Neuronal stem cell (in vitro differentiated cells): ENCODE measurements at regions not wholly inside any gene's neighbourhood (a gene's known extent, or its start where the extent isn't known, plus 50 kb on each side); places are given as distances from the start of the nearest gene placed in this dataset.

Source experiments
- DNase-seq: peaks from one replicate; pipeline ENCODE4 v3.0.0-alpha.2; 2013; ENCODE audit warnings: low spot score
- H2AFZ ChIP-seq: one replicate; pipeline ENCODE4 v1.6.1; 2013; ENCODE audit warnings: mild to moderate bottlenecking, low read length, inconsistent platforms
- H2AK5ac ChIP-seq: 2 replicates; pipeline ENCODE4 v1.6.1; 2013; ENCODE audit warnings: low read depth, mild to moderate bottlenecking, inconsistent platforms, low read length, moderate library complexity, mixed read lengths
- H2BK120ac ChIP-seq: 2 replicates; pipeline ENCODE4 v1.6.1; 2013; ENCODE audit warnings: low read depth, mild to moderate bottlenecking, inconsistent platforms, low read length, moderate library complexity, mixed read lengths
- H2BK12ac ChIP-seq: one replicate; pipeline ENCODE4 v1.6.1; 2013; ENCODE audit warnings: low read length, inconsistent platforms
- H2BK15ac ChIP-seq: 2 replicates; pipeline ENCODE4 v1.6.1; 2013; ENCODE audit warnings: mild to moderate bottlenecking, low read length, inconsistent platforms, mixed read lengths
- H2BK5ac ChIP-seq: one replicate; pipeline ENCODE4 v1.6.1; 2013; ENCODE audit warnings: inconsistent platforms, mild to moderate bottlenecking, low read length, moderate library complexity
- H3K14ac ChIP-seq: one replicate; pipeline ENCODE4 v1.6.1; 2013; ENCODE audit warnings: low read length, inconsistent platforms
- H3K18ac ChIP-seq: 2 replicates; pipeline ENCODE4 v1.6.1; 2013; ENCODE audit warnings: low read length, inconsistent platforms
- H3K23ac ChIP-seq: 2 replicates; pipeline ENCODE4 v1.6.1; 2013; ENCODE audit warnings: low read depth, mild to moderate bottlenecking, mixed read lengths, low read length, inconsistent platforms; ENCODE audit not compliant: poor library complexity
- H3K27ac ChIP-seq: replicated peaks from 3 replicates; pipeline ENCODE4 v1.5.1; 2013; ENCODE audit warnings: low read length, inconsistent platforms
- H3K27me3 ChIP-seq, 3 experiments: 2 replicates each; pipeline ENCODE4 v1.6.1; 2013; ENCODE audit warnings: low read length in 3 of 3, mild to moderate bottlenecking in 2 of 3, inconsistent platforms in 1 of 3, low read depth in 1 of 3, mixed read lengths in 1 of 3, moderate library complexity in 1 of 3; ENCODE audit not compliant: control insufficient read depth in 3 of 3, insufficient read depth in 3 of 3
- H3K36me3 ChIP-seq, 2 donors: replicated peaks in 1 of 2; 2 replicates each; pipeline ENCODE4 v1.6.1; 2013; ENCODE audit warnings: low read length in 2 of 2; ENCODE audit not compliant: control insufficient read depth in 2 of 2, insufficient read depth in 2 of 2
- H3K4ac ChIP-seq: 2 replicates; pipeline ENCODE4 v1.6.1; 2013; ENCODE audit warnings: inconsistent platforms, mild to moderate bottlenecking, low read length, moderate library complexity
- H3K4me1 ChIP-seq, 2 donors: 1 replicate in 1 of 2; 2 replicates in 1 of 2; pipeline ENCODE4 v1.6.1; 2013; ENCODE audit warnings: low read length in 2 of 2, low read depth in 1 of 2; ENCODE audit not compliant: control insufficient read depth in 2 of 2, insufficient read depth in 1 of 2
- H3K4me2 ChIP-seq: one replicate; pipeline ENCODE4 v1.6.1; 2013; ENCODE audit warnings: mild to moderate bottlenecking, low read length, inconsistent platforms; ENCODE audit not compliant: insufficient read depth, poor library complexity, severe bottlenecking
- H3K4me3 ChIP-seq, 2 donors: 2 replicates each; pipeline ENCODE4 v1.5.1; 2013; ENCODE audit warnings: low read length in 2 of 2, mild to moderate bottlenecking in 2 of 2, inconsistent platforms in 1 of 2, moderate library complexity in 1 of 2
- H3K79me1 ChIP-seq: one replicate; pipeline ENCODE4 v1.6.1; 2013; ENCODE audit warnings: low read depth, mild to moderate bottlenecking, inconsistent platforms, low read length, moderate library complexity
- H3K9ac ChIP-seq: one replicate; pipeline ENCODE4 v1.6.1; 2013; ENCODE audit warnings: mild to moderate bottlenecking, low read depth, low read length, inconsistent platforms; ENCODE audit not compliant: poor library complexity
- H3K9me3 ChIP-seq, 2 donors: replicated peaks in 1 of 2; 2 replicates each; pipeline versions ENCODE3 to v1.6.1; 2013; ENCODE audit warnings: low read length in 2 of 2, mild to moderate bottlenecking in 2 of 2, inconsistent platforms in 1 of 2, low read depth in 1 of 2, mixed read lengths in 1 of 2, moderate library complexity in 1 of 2; ENCODE audit not compliant: control insufficient read depth in 2 of 2, insufficient read depth in 1 of 2
- H4K8ac ChIP-seq: one replicate; pipeline ENCODE4 v1.6.1; 2013; ENCODE audit warnings: low read depth, mild to moderate bottlenecking, inconsistent platforms, low read length, moderate library complexity
- H4K91ac ChIP-seq: one replicate; pipeline ENCODE4 v1.6.1; 2013; ENCODE audit warnings: low read length, low read depth, mild to moderate bottlenecking, inconsistent platforms; ENCODE audit not compliant: poor library complexity
- WGBS, 2 donors: extraction: QIAGEN DNeasy Blood & Tissue Kit; methylation state at CpG; one replicate each; pipeline ENCODE4 v1.1.7; 2013; ENCODE audit warnings: missing lambda C conversion rate in 2 of 2, mixed read lengths in 1 of 2; ENCODE audit not compliant: insufficient read length in 2 of 2, insufficient replicate concordance in 1 of 2; ENCODE audit errors: extremely low coverage in 2 of 2; 5-methylcytosine and 5-hydroxymethylcytosine counted together

DNA sequence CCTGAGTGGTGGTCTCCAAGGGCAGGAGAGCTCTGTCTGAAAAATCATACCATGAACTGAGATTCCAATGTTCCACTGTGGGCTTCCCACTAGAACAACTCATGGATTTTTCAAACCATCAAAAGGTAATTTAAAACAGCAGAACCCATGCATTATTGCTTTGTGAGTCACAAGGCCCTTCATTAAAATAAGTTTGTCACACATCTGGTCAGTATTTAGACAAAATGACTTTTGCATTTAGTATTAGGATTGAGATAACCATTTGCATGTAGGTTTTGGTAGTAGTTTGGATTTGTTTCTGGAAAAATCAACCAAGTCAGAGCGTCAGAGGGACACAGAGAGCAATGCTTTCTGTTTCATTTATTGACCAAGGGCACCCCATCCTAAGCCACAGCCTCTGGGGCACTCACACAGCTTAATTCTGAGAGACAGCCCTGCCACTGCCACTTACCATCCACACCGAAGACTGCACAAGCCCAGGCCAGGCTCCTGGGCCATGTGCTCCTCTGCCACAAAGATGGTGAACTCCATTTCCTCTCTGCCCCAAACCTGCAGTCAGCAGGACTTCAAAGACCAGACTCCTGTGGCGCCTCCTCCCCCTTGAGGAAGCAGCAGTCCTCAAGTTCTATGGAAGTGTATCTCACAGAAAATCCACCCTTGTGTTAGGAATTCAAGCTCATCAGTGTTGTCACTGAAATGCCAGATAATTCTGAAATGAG, 132.6 kb upstream of the DUSP10 start:
- Histone ChIP-seq H3K27ac (no peak overlapping the region), H3K9ac (no peak overlapping the region)
- no CpG with 5 or more reads among the region's 3 CpGs for WGBS, 2 donors

DNA sequence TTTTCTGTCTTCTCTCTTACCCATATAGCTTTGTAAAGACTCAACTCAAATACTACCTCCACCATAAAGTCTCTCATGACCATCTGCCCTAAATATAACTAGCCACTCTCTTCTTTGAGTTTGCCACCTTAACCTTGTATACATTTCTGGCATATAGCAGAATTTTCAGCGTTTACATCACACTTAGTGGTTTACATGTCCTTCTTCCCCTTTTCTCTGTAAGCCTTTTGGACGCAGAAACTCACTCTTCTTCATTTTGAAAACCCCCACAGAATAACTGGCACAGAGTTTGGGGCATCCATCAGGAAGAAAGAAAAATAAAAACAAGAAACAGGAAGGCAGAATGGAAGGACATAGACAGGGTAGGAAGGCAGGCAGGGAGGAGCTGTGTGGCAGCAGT, 131.8 kb upstream of the DUSP10 start:
- H3K27ac ChIP-seq = no peak overlapping the region
- H3K27me3 ChIP-seq = no peaks in the 10 kb centered on the region
- no peak overlapping the region for H3K14ac ChIP-seq
- no peak overlapping the region for H4K91ac ChIP-seq
- H4K8ac ChIP-seq = no peak overlapping the region
- DNase-seq = no peak
- H2BK120ac ChIP-seq = no peak overlapping the region
- no peak overlapping the region for H2AK5ac ChIP-seq
- H3K9me3 ChIP-seq = no peaks in the 10 kb centered on the region
- H2BK12ac ChIP-seq = no peak overlapping the region
- no peaks in the 10 kb centered on the region for H3K36me3 ChIP-seq
- H3K9ac ChIP-seq = no peak overlapping the region
- no peak overlapping the region for H2BK5ac ChIP-seq
- no peak overlapping the region for H2AFZ ChIP-seq
- no peaks in the 10 kb centered on the region for H3K4me1 ChIP-seq
- no peak overlapping the region for H3K23ac ChIP-seq
- H3K79me1 ChIP-seq = no peaks in the 10 kb centered on the region
- WGBS, 2 donors = no CpG with 5 or more reads among the region's 2 CpGs
- H3K4me3 ChIP-seq = no peak overlapping the region
- H3K4me2 ChIP-seq = no peak overlapping the region
- H3K4ac ChIP-seq = no peak overlapping the region
- no peak overlapping the region for H2BK15ac ChIP-seq
- H3K18ac ChIP-seq = no peak overlapping the region

More for the DNA sequence above, 132.6 kb upstream of the DUSP10 start:
- H3K9me3 ChIP-seq = no peaks in the 10 kb centered on the region
- H4K91ac ChIP-seq = no peak overlapping the region
- H4K8ac ChIP-seq = no peak overlapping the region
- H3K27me3 ChIP-seq = no peaks in the 10 kb centered on the region
- H3K23ac ChIP-seq = no peak overlapping the region
- H3K4me1 ChIP-seq = no peaks in the 10 kb centered on the region
- no peak overlapping the region for H2BK12ac ChIP-seq
- H3K4me2 ChIP-seq = no peak overlapping the region
- no peak overlapping the region for H2AK5ac ChIP-seq
- no peak overlapping the region for H2AFZ ChIP-seq
- no peak overlapping the region for H2BK5ac ChIP-seq
- no peak for DNase-seq
- H2BK120ac ChIP-seq = no peak overlapping the region
- no peaks in the 10 kb centered on the region for H3K36me3 ChIP-seq
- no peak overlapping the region for H3K4me3 ChIP-seq
- H3K18ac ChIP-seq = no peak overlapping the region
- H3K4ac ChIP-seq = no peak overlapping the region
- no peak overlapping the region for H3K14ac ChIP-seq
- H3K79me1 ChIP-seq = no peaks in the 10 kb centered on the region
- no peak overlapping the region for H2BK15ac ChIP-seq

DNA sequence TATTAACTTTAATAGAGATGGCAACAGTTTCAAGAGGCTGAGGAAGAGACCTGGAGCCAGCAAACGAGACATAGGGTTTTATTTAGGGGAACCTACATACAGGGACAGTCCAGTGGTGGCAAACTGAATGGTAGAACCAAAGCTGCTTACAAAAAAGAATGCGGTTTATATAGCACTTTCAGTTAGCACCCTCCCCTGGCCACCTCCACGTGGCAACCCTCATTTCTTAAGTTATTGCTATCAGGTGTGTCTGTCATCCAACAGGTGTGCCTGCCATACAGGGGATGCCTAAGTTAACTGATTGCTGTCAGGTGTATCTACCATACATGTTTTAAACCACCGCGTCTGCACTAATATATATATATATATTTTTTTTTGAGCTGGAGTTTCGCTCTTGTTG, 129.2 kb upstream of the DUSP10 start:
- no CpG with 5 or more reads among the region's 6 CpGs for WGBS, 2 donors
- DNase-seq = no peak
- no peak overlapping the region for H3K9ac ChIP-seq
- H2AFZ ChIP-seq = no peak overlapping the region
- H3K27me3 ChIP-seq = no peaks in the 10 kb centered on the region
- H4K91ac ChIP-seq = no peak overlapping the region
- no peaks in the 10 kb centered on the region for H3K4me1 ChIP-seq
- H2AK5ac ChIP-seq = no peak overlapping the region
- H3K4ac ChIP-seq = no peak overlapping the region
- no peaks in the 10 kb centered on the region for H3K36me3 ChIP-seq
- no peak overlapping the region for H2BK120ac ChIP-seq
- no peak overlapping the region for H2BK12ac ChIP-seq
- no peaks in the 10 kb centered on the region for H3K79me1 ChIP-seq
- H3K4me2 ChIP-seq = no peak overlapping the region
- H4K8ac ChIP-seq = no peak overlapping the region
- no peak overlapping the region for H3K27ac ChIP-seq
- no peak overlapping the region for H3K23ac ChIP-seq
- H2BK15ac ChIP-seq = no peak overlapping the region
- peaks cover 0 to 2% of the 10 kb centered on the region in 2 donors for H3K9me3 ChIP-seq
- H2BK5ac ChIP-seq = no peak overlapping the region
- H3K18ac ChIP-seq = no peak overlapping the region
- H3K14ac ChIP-seq = no peak overlapping the region
- no peak overlapping the region for H3K4me3 ChIP-seq

DNA sequence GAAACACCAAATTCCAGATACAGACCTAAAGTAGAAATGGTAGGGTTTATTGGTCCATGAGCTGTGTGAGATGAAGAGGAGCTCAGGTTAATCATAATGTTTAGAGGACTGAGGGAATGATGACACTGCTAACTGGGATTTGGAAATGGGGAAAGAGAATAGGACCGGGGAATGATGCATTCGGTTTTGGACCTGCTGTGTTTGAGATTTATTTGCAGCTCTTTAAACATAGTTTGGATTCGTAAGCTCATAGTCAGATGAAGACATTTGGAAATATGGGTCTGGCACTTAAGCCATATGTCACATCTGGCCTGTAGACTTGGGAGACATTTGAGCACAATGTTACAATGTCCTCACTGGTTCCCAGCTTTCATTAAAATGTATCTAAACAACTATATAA, 127.9 kb upstream of the DUSP10 start:
- Histone ChIP-seq H3K4ac (no peak overlapping the region), H4K8ac (no peak overlapping the region), H2BK120ac (no peak overlapping the region), H3K4me1 (no peaks in the 10 kb centered on the region), H2AK5ac (no peak overlapping the region), H3K27me3 (no peaks in the 10 kb centered on the region), H3K4me3 (no peak overlapping the region), H4K91ac (no peak overlapping the region), H2BK5ac (no peak overlapping the region), H3K14ac (no peak overlapping the region), H3K9me3 (peaks cover 0 to 3% of the 10 kb centered on the region in 2 donors), H3K9ac (no peak overlapping the region), H2BK15ac (no peak overlapping the region), H3K18ac (no peak overlapping the region), H3K79me1 (no peaks in the 10 kb centered on the region), H3K36me3 (no peaks in the 10 kb centered on the region), H2AFZ (no peak overlapping the region), H3K23ac (no peak overlapping the region), H3K27ac (no peak overlapping the region), H3K4me2 (no peak overlapping the region), H2BK12ac (no peak overlapping the region)
- DNase-seq = no peak
- WGBS, 2 donors = no CpG with 5 or more reads among the region's 3 CpGs
